ENCODE measurements at regions not wholly inside any gene's neighbourhood (a gene's known extent, or its start where the extent isn't known, plus 50 kb on each side); places are given as distances from the start of the nearest gene placed in this dataset.
"Not testable (repeated sequence)": the region's sequence is repeated elsewhere in the genome, so short reads cannot be mapped to it uniquely, and the experiment has no call there.

DNA sequence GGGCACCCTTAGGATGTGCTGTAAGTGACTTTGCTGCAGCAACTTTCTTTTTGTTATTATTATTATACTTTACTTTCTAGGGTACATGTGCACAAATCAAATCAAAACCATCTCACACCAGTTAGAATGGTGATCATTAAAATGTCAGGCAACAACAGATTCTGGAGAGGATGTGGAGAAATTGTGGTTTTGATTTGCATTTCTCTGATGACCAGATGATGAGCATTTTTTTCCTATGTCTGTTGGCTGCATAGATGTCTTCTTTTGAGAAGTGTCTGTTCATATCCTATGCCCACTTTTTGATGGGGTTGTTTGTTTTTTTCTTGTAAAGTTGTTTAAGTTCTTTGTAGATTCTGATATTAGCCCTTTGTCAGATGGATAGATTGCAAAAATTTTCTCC is 164.4 kb upstream of the AJAP1 start:
- not testable (repeated sequence) for TF ChIP-seq POLR2A (IDR thresholded peaks at IDR 0.05; ENCODE audit: low read length); GATA1 (IDR thresholded peaks at IDR 0.05; ENCODE audit: low read depth, low read length)

Data from erythroblast (primary cell).